ENCODE measurements at regions not wholly inside any gene's neighbourhood (a gene's known extent, or its start where the extent isn't known, plus 50 kb on each side); places are given as distances from the start of the nearest gene placed in this dataset.

DNA sequence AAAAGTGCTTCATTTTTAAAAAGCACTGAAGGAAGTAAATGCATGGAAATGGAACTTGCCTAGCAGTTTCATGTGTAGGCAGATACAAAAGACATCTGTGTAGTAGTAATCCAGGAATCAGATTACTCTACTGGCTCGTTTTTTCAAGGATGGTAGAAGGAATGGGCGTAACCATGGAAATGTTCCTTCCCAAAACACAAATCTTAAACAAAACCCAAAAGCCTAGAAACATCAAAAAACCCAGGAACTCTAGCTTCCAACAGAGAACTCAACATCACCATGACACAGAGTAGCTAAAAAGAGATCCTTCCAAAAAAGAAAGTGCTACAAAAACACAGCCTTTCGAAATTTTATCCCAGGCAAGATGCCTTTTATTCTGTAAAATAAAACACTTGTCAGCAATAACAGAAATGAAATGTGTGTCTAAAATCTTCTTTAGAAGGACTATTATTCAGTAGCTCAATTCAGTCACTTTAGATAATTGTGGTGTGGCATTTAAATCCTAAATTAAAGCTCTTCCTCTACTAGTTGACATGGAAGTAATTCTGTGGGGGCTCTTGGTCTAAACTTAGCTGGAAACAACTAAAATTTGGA is 81.7 kb downstream of the FAM217A start:
- in situ Hi-C loops (cut with MboI; ENCODE audit: low sequenced_read_pairs) = loop anchor here (10.0 kb wide), 1 partner anchor 252 kb away; no protein-coding TSS in a partner anchor

GRCh38 chr6:3999800-4000661 is 78.9 kb downstream of the FAM217A start:
- in situ Hi-C loops (cut with MboI; ENCODE audit: low sequenced_read_pairs) = loop anchor here (10.0 kb wide), 1 partner anchor 255 kb away; no protein-coding TSS in a partner anchor

DNA sequence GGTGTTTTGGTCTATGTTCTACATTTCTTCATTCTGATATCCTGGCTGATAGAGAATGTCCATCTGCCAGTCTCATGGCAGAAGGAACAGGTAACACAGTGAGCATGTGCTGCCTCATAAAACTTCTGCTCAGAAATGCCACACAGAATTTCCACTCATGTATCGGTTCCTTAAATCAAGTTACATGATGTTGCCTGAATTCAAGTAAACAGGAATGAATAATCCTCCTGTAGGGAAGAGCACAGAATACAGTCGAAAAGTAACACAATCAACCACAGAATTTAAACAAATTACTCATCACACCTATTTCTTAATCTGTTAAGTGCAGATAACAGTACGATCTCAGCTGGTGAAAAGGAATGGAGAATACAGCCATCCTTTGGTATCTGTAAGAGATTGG is 74.7 kb downstream of the FAM217A start:
- in situ Hi-C loops (cut with MboI; ENCODE audit: low sequenced_read_pairs) = no loop called here

DNA sequence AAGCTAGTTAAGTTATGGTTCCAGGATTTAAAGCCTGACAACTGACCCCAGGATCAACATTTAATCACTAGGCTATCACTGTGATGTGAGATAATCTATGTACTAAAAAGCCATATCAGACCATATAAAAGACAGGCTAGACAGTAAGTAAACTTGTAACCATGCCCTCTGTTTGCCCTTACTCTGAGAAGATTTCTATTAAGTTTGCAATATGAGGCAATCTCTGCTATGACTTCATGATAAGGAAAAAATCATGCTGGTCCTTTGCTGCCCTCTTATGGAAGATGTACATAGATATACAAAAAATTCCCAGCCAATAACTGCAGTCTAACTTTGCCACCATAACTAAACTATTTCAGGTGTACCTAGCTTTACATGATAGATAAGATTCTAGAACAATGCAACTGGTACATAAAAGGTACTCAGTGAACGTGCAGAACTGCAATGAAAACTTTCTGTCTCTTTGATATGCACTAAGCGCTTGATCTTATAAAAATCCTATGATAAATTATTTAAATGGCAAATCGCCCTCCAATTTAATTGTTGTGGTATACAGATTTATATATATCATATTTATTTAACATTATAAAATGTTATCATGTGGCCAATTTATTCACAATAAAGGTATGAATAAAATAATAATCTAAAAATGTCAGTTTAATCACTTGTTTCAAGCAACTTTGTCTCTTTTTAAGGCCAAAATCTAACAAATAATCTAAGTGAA is 70.5 kb downstream of the FAM217A start:
- in situ Hi-C loops (cut with MboI; ENCODE audit: low sequenced_read_pairs) = no loop called here

DNA sequence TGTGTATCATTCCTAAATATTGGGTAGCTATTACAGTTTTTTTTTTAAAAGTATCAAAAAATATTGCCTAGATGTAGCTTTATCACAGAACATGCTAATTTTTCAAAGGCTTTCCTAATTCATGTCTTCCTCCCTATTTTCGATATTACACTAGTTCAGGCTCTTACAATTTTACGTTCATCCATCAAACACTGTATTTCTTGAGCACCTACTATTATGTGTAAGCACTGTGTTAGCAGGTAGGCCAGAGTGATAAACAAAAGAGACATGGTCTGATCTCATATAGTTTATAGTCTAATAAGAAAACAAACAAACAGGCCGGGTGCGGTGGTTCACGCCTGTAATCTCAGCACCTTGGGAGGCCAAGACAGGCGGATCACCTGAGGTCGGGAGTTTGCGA is 69.5 kb downstream of the FAM217A start:
- in situ Hi-C loops (cut with MboI; ENCODE audit: low sequenced_read_pairs) = no loop called here

DNA sequence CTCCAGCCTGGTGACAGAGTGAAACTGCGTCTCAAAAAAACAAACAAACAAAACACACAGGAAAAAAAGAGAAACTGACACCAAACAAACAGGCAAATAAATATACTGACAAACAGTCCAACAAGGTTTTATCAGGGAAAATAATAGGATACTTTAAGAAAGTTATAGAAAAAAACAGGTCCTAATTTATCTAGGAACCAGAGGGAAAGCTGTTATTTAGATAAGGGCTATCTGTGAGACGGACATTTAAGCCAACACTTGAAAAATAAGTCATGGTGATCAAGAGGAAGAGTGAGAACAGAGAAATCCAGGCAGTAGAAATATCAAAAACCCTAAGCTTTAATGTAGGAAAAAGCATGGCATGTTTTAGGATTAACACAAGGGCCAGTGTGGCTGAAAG is 68.9 kb downstream of the FAM217A start:
- in situ Hi-C loops (cut with MboI; ENCODE audit: low sequenced_read_pairs) = no loop called here

- in situ Hi-C loops (cut with MboI; ENCODE audit: low sequenced_read_pairs) = no loop called here
Measured at GRCh38 chr6:4010689-4011090, 68.2 kb downstream of the FAM217A start.

- in situ Hi-C loops (cut with MboI; ENCODE audit: low sequenced_read_pairs) = no loop called here
Measured at GRCh38 chr6:4012826-4013225, 66.1 kb downstream of the FAM217A start.

DNA sequence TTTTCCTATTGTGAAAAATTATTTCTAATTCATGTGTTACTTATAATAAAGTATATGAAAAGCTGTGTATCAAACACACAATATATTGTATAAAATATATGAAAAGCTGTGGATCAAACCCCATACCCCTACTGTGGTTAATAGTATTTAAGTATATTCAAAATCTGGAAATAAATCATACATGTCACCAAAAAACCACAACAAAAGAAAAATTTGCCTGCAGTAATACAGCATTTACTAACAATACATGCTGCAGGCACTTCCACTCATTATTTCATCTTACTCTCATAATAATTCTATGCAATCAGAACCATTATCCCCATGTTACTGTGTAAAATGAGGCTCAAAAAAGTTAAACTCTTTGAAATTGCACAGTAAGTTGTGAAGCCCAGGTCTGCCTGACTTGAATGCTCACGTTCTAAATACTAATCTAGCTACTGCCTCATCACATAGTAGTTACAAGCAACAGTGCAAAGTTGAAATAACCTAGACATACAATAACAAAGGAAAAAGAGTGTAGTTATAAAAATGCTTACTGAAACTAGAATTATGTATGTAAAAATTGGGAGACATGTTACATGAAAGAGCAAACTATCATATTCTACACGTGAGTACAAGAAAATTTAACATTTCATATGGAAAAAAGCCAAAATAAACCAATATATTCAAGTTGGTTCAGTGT is 61.7 kb downstream of the FAM217A start:
- in situ Hi-C loops (cut with MboI; ENCODE audit: low sequenced_read_pairs) = no loop called here

GRCh38 chr6:4017834-4018170 is 61.1 kb downstream of the FAM217A start:
- in situ Hi-C loops (cut with MboI; ENCODE audit: low sequenced_read_pairs) = no loop called here

DNA sequence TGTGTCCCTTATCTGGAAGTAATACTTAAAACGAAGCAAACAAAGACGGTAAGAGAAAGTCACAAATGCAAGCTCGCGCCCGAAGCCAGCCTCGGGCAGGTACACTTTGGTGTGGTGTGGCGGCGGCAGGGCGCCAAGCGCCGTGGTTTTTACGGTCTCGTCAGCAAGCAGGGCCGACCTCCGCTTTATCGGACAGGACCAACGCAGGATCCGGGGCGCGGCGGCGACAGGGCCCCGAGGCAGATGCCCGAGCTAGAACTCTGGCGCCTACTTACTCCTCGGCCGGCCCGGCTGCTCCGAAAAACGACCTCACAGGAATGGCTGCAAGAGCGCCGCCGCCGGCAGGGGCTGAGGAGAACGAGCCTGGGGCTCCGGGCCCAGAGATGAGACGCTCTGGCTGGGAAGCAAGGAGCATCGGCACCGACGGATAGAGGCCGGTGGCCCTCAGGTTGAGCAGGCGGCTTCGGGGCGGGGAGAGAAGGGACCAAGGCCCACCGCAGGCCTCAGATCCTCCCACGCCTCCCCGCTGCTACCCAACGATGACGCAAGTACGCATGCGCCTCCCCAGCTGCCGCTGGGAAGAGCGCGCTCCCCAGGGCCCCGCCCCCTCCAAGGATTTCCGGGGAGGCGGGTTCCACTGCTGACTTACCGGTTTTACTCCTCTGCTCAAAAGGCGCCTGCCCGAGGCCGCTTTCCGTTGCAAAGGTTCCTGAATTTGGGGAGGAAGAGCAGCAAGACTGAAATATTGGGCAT is 60.6 kb downstream of the FAM217A start:
- in situ Hi-C loops (cut with MboI; ENCODE audit: low sequenced_read_pairs) = no loop called here
